ENCODE measurements at regions not wholly inside any gene's neighbourhood (a gene's known extent, or its start where the extent isn't known, plus 50 kb on each side); places are given as distances from the start of the nearest gene placed in this dataset.
A peak's percentile ranks its signal among the peaks of the same experiment; 100 is the strongest.

DNA sequence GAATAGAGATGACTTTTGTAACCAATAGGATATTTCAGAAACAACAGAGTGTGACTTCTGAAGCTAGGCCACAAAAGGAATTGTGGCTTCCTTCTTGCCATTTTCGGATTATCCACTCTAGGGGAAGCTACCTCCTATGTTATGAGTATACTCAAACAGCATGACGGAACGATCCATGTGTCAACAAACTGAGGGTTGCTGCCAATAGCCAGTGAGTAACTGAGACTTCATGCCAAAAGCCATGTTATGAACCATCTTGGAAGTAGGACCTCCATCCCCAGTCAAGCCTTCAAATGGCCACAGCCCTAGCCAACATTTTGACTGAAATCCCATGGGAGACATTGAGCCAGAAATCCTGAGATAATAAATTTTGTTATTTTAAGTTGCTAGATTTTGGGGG is 69.0 kb upstream of the IL6 start:
- DNase-seq (ENCODE audit: low read depth in 2 of 2), result no peak

DNA sequence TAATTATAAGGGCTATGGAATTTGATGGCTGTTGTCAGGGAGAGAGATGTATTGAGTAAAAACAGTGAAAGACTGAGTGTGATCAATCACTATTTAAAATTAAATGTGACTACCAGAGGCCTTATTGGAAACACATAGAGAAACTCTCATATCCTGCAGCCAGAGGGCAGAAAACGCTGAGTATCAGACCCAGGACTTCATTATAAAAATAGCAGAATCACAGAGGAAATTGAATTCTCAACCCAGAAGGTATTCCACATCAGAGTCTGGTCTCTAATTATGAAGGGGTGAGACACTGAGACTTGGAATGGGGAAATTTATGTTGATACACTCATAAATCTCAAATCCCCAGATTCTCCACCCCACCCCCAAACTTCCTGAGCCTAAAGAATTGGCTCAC is 69.5 kb upstream of the IL6 start:
- DNase-seq (ENCODE audit: low read depth in 2 of 2), result no peak

DNA sequence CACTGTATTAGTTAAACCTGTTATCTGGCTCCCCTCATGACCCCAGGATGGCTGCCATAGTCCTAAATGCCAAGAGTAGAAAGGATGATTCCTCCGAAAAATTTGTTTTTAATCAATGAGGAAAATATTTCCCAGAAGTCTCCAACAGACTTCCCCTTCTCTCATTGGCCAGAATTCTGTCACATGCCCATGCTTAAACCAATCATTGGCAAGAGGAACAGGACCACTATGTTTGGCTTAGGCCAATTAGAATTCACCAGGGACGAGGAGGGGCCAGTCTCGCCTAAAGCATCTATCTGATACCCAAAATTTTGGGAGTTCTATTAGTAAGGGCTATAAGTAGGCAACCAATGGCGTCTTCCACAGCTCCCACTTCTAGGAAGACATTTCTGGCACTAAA is 71.2 kb upstream of the IL6 start:
- DNase-seq (ENCODE audit: low read depth in 2 of 2), result no peak

DNA sequence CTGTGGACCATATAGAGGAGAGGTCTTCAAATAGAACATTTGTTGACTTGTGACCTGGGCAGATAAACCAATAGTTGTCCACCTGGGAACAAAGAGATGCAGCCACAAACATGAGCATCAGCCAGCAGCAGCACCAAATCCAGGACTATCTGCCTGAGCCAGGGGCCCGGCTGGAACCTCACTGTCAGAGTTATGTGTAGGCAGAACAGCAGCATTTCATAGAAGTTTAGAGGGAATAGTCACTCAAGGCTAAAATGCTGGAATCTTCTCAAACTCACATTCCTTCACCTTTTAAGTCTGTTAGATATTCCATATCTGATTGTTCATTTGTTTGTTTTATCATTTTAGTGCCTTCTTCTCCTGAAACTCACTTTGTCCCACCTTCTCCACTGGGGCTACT is 72.2 kb upstream of the IL6 start:
- DNase-seq (ENCODE audit: low read depth in 2 of 2), result no peak

DNA sequence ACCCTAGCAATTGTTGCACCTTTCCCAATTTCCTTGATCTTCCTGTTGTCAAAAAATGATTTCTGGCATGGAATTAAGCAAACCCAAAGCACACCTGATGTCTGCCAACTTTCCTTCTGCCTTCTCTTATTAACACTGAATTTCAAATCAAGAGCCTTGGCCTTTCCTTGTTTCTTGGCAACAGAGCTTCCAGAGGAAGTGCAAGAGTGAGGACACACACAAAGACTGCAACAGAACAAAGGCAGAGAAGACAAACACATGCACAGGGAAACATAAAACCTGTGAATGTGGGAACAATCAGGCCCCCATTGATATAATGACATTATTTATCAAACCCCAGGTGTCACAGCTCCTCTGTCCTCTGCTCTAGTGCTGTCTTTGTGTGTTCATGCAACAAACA is 73.0 kb upstream of the IL6 start:
- no peak for DNase-seq (ENCODE audit: low read depth in 2 of 2)

DNA sequence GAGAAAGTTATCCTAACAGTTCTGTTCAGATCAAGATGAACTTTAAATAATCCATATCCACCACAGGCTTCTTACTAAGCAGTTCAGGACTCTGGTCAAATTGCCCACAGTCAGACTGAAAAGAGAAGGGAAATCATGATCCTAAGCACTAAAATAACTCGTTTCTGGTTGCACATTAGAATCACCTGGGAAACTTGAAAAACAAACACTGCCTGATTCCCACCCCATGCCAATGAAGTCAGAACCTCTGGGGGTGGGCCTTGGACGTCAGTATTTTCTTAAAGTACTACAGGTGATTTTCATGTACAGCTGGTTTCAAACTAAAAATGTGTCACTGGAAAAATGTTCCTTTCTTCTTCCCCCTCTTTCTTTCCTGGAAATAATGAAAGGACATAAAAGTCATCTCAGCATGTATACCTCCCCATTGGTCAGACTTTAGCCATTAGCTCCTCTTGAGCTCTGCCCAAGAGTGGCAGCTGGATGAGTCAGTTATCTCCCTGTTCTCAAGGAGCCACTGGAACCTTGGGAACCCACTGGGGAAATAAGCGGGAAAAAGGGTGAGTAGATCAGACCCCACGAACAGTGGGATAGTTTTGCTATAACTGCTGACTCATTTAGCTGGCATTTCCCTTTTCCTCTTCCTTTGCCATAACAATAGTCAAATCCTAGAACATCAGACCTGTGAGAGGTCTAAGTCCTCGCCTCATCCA is 75.3 kb upstream of the IL6 start:
- no peak for DNase-seq (ENCODE audit: low read depth in 2 of 2)

DNA sequence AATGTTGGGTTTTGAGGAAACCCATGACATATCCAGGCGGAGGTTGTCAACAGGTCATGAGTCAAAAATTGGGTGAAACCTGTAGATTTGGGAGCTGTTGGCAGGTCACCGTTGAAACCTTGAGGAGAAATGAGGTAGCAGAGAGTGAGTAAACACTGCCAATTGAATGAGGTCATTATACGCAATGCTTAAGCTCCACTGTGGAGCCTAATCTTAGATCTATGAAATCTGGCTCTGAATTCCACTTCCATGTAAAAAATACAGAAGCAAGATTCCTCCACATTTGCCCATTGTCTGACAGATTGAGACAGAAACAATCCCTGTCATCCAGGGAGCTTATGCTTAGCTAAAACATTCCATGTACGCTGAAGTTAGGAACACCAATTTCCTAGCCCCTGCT is 76.0 kb upstream of the IL6 start:
- DNase-seq (ENCODE audit: low read depth in 2 of 2), result no peak

DNA sequence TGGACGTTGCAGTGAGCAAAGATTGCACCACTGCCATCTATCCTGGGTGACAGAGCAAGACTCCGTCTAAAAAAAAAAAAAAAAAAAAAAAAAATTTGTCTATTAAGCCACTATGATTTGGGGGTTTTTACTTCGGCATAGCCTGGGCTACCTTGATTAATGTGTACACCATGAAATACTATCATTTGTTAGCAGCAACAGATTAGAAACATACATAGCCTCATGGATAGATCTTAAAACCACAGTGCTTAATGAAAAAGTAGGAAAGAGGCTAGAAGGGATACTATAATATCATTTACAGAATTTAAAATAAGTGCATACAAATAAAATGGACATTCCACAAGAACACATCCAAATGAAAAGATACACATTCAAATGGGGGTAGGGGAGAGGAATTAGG is 77.3 kb upstream of the IL6 start:
- no peak for DNase-seq (ENCODE audit: low read depth in 2 of 2)

DNA sequence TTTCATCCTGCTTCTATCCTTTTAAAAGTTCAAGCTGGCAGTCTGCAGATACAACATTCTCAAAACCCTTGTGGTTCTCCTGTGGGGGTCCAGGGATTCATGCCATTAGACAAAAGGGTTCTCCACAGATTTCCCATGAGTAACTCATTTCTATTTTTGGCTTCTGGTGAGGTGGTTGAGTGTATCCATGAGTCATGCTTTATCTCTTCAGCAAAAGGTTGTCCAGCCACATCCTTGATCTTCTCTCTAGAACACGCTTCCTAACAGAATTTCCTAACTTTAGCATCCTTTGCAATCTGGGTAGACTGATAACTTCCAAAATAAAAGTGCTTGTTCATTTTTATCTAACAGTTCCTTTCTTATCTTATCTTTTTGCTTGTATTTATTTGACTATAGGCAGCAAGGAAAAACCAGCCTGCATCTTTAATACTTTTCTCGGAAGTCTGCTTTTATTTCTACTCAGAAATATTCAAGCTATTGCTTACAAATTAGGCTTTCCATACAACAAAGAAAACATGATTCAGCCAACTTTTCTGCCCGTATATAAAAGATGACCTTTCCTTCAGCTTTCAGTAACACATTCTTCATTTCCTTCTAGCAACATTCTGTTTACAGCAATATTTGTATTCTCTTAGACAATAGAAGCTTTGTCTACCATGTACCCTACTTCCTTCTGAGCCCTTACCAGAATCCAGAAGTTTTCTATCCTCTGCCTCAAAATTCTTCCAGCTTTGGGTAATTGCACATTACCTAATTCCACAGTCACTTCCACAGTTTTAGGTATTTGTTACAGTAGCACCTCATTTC is 79.3 kb upstream of the IL6 start:
- DNase-seq (ENCODE audit: low read depth in 2 of 2), result no peak

DNA sequence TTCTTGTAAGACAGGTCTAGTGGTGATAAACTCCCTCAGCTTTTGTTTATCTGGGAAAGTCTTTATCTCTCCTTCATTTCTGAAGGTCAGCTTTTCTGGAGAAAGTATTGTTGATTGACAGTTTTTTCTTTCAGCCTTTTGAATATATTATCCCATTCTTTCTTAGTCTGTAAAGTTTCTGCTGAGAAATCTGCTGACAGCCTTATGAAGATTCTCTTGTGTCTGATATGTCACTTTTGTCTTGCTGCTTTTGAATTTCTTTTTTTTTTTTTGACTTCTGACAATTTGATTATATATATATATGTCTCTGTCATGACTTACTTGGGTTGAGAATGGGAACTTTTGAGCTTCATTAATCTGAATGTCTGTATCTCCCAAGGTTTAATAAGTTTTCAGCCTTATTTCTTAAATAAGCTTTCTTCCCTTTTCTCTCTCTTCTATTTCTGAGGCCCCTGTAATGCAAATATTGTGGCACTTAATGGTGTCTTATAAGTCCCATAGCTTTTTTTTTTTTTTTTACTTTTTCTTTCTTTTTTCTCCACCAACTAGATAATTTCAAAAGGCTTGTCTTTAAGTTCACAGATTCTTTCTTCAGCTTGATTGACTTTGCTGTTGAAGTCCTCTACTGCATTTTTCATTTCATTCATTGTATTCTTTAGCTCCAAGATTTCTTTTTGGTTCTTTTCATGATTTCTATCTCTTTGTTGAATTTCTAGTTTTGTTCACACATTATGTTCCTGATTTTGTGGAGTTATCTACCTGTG is 81.4 kb upstream of the IL6 start:
- DNase-seq (ENCODE audit: low read depth in 2 of 2), result no peak

DNA sequence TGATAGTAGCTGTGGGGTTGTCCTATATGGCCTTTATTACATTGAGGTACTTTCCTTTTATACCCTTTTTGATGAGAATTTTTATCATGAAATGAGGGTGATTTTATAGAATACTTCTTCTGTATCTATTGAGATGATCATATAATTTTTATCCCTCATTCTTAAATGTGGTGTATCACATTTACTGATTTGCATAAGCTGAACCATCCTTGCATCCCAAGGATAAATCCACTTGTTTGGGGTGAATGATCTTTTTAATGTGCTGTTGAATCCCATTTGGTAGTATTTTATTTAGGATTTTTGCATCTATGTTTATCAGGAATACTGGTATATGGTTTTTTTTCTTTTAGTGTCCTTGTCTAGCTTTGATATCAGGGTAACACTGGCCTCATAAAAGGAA is 84.5 kb upstream of the IL6 start:
- DNase-seq (ENCODE audit: low read depth in 2 of 2), result no peak

DNA sequence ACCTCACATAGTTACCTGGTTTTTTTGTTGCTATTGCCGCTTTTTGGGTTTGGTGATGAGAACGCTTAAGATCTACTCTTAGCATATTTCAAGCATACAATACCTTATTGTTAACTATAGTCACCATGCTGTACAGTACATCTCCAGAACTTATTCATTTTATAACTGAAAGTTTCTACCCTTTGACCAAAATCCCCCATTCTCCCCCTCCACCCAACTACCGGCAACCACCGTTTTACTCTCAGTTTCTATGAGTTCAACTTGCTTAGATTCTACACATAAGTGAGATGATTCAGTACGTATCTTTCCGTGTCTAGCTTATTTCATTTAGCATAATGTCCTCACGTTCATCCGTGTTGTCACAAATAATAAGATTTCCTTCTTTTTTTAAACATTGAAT is 86.7 kb upstream of the IL6 start:
- peak in 1 of 2 experiments; percentile 27 for DNase-seq (ENCODE audit: low read depth in 2 of 2)

DNA sequence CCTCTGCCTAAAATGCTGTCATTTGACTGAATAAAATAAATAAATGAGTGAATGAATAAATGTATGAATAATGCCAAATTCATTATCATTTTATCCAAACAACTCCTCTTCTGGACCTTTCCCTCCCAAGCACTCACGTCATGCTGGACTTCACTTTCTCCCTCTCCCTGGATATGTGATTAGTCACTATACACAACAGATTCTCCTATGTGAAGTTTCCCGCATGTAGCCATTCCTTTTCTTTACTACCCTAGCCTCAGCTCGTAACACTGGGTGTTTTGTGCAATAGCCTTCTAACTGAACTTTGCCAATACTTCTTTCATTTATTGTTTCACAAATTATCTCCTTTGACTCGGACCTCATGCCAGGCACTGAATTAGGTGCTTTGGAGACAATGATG is 87.6 kb upstream of the IL6 start:
- no peak for DNase-seq (ENCODE audit: low read depth in 2 of 2)

DNA sequence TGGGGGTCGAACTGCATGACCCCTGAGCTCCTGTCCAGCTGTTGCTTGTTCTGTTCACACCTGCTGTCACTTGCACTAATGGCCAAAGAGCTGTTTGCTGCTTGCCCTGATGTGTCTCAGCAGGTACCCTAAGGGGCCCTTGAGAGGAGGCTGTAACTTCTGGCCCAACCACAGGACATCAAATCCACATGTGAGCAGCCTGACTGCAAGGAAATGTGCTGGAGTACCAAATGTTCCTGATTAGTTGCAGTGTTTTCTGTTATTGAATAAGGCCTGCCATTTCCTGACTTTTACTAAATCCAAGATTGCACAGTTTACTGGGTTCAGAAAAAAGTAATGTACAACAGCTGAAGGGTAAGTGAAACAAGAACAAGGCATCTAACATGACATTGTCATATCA is 91.7 kb upstream of the IL6 start:
- DNase-seq (ENCODE audit: low read depth in 2 of 2), result no peak

DNA sequence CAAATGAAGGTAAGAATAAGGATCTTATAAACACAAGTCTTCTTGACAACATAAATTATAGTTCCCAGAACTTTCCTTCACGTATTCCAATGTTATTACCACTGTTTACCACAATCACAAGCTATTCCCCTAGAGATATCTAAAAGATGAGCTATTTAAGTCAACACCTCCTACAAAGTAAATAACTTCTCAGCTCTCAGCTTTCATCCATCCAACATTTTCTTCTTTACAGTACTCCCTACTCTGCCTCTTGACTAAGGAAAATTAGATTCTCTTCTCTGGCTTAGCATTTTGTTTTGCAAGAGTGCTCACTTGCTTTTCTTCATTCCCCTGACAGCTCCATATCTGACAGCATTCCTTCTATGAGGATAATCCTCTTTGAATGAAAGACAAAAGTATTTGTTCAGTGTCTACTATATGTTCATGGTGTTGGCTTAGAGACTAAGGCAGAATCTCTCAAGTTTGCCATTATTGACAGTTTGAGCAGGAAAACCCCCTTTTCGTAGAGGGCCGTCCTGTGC is 93.0 kb upstream of the IL6 start:
- DNase-seq (ENCODE audit: low read depth in 2 of 2), result no peak

DNA sequence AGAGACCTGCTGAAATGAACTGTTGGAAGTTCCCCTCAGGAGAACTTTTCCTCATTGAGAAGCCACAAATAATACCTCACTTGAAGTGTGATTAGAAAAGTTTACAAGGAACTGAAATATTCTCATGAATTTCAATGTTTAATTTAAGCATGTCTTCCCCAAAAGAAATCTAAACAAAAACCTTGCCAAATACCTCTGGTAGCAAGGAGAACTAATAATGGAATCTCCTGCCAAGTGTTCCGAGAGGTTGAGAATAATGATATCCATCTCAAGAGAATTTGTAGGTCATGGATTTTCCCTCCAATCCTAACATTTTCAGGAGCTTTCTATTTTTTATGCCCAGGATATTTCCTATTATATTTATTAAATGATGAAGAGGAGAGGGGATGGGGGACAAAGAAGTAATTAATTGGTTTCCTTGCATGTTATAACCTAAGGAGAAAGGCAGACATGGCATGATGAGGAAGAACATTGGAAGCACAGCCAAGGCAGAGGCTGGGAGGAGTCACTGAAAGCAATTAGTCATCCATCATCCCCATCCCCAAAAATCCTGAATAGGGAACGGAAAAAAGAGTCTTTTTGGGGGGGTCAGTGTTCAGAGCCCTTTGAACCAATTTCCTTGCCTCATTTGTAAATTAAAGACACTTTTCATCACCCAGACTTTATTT is 93.6 kb upstream of the IL6 start:
- no peak for DNase-seq (ENCODE audit: low read depth in 2 of 2)

DNA sequence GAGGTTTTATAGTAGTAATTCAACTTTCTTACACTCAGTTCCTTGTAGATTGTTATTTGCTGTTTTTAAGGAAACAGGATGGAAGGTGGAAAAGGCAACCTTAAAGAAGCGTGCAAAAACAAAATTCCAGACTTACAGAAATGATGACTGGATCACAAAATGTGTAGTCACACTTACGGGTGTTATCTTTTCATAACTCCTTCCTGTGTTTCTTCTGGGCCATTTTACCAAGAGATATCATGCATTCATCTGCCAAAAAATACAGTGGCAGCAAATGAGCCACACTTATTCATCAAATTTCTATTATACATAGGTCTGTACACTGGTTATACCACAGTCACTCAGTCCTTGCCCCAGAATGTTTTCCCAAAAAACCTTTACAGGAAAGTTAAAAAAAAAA is 94.3 kb upstream of the IL6 start:
- no peak for DNase-seq (ENCODE audit: low read depth in 2 of 2)

DNA sequence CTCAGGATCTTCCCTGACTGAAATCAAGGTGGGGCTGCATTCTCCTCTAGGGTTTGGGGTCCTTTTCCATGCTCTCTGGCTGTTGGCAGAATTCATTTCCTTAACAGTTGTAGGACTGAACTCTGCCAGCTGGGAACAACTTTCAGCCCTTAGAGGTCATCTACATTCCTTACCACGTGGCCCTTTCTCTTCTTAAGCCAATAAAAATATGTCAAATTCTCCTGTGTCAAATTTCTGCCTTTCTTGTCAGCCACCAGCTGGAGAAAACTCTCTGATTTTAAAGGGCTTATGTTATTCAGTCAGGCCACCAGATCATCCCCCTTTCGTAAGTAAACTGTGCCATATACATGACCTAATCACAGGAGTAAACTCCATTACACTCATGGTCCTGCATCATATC is 95.3 kb upstream of the IL6 start:
- no peak for DNase-seq (ENCODE audit: low read depth in 2 of 2)

DNA sequence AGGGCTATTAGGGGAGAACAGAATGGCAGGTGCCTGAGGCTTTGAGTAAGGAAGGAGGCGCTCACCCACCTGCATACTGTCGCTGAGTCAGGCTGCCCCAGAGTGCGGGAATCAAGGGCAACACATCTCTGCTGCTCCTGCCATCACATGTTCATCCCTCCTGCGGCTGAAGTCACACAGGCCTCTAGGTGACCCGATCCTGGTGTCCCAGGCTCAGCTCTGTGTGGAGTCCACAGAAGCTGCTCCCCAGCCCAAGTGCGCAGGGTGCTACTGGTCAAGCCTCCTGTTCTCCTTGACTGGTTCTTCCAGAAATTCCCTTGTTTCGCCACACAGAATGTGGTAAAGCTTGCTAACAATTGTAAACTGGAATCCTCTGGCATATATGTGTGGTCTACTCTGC is 96.9 kb upstream of the IL6 start:
- DNase-seq (ENCODE audit: low read depth in 2 of 2), result no peak

DNA sequence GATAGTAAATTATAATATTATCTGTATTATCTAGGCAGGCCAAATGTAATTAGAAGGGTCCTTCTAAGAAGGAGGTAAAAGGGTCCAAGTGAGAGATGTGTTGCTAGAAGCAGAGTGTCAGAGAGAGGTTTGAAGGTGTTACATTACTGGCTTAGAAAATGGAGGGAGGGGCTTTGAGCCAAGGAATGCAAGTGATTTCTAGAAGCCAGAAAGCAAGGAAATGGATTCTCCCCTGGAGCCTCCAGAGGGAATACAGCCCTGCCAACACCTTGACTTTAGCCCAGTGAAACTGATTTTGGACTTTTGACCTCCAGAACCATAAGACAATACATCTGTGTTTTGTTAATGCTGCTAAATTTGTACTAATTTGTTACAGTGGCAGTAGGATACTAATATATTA is 97.9 kb upstream of the IL6 start:
- DNase-seq (ENCODE audit: low read depth in 2 of 2), result no peak

DNA sequence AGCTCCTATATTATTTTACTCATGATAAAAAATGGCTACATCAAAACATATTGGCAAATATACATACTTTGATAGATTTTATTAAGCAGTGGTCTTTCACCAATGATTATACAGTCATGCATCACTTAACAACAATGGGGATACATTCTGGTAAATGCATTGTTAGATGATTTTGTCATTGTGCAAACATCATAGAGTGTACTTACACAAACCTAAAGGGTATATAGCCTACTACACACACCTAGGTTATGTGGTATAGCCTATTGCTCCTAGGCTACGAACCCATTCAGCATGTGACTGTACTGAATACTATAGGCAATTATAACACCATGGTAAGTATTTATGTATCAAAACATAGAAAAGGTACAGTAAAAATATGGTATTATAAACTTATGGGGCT is 98.9 kb upstream of the IL6 start:
- DNase-seq (ENCODE audit: low read depth in 2 of 2), result no peak

DNA sequence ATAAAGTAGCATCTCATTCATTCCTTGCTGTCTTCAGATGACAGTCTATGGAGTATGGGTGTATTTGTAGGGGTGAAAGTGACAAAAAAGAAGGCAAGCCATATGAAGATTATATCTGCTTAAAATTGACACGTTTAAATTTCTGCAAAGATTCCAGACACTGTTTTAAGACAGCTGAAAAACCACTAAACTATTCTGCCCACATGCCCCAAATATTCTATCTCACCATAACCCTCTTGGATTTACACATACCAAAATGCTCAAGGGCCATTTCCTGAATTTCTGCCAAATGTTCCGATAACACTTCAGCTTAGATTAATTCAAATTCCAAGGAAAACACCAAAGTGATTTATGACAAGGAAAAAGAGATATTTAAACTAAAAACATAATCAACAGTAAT is 99.9 kb upstream of the IL6 start:
- no peak for DNase-seq (ENCODE audit: low read depth in 2 of 2)

All from stimulated activated CD4-positive, alpha-beta T cell treated with anti-CD3 and anti-CD28 coated beads, Interleukin-12 subunit alpha, Interleukin-12 subunit beta, amount 100 ng/mL, for 24 hours (primary cell).